A549 (cell line): ENCODE measurements at regions not wholly inside any gene's neighbourhood (a gene's known extent, or its start where the extent isn't known, plus 50 kb on each side); places are given as distances from the start of the nearest gene placed in this dataset.

Experiments
- ATAC-seq, 2 experiments: fragments of 200-7000 bp in 1 of 2; fragments of >200 bp in 1 of 2; cut with Nextera tagmentation in 1 of 2; cut with Tn5 transposase in 1 of 2; 3 replicates each; pipeline versions ENCODE4 v1.8.0 to v1.9.1; 2018 to 2020; ENCODE audit warnings: mild to moderate bottlenecking in 1 of 2, moderate library complexity in 1 of 2
- CTCF ChIA-PET: fragments of 300-600 bp; sonication (Branson Sonifier 250); formaldehyde crosslinking; extraction: SDS; loops from one replicate; lab custom pipeline; 2021; ENCODE audit warnings: antibody characterized with exemption, inconsistent platforms; lab: Yijun Ruan, JAX
- POLR2A ChIA-PET: fragments of 350-600 bp; formaldehyde crosslinking; extraction: SDS; loops from one replicate; lab custom pipeline; 2021; ENCODE audit warnings: antibody characterized with exemption, inconsistent platforms; lab: Yijun Ruan, JAX
- DNase-seq, 2 experiments: peaks; one replicate each; pipeline versions ENCODE4 v3.0.0 to v3.0.0-alpha.2; 2011 to 2016; ENCODE audit warnings: low read depth in 1 of 2, low spot score in 1 of 2
- FAIRE-seq: peaks from 2 replicates; lab custom pipeline; 2011; peaks lifted over from hg19 to GRCh38; lab: Jason Lieb, UNC
- H3K27ac ChIP-seq, 2 experiments: fragments of >200 bp; sonication (Bioruptor Twin); formaldehyde crosslinking; 3 replicates each; pipeline ENCODE4 v1.5.1; 2016 to 2017
- H3K4me1 ChIP-seq: fragments of >200 bp; sonication (Bioruptor Twin); formaldehyde crosslinking; 3 replicates; pipeline ENCODE4 v1.6.1; 2016
- H3K4me2 ChIP-seq: fragments of >200 bp; sonication (Bioruptor Twin); formaldehyde crosslinking; 3 replicates; pipeline ENCODE4 v1.6.1; 2016
- H3K4me3 ChIP-seq: fragments of >200 bp; sonication (Bioruptor Twin); formaldehyde crosslinking; 3 replicates; pipeline ENCODE4 v1.5.1; 2016
- H3K9me3 ChIP-seq: fragments of >200 bp; sonication (Bioruptor Twin); formaldehyde crosslinking; 3 replicates; pipeline ENCODE4 v1.6.1; 2016
- CEBPB ChIP-seq, 2 experiments: fragments of >200 bp in 1 of 2; sonication (Bioruptor Twin) in 1 of 2; formaldehyde crosslinking in 1 of 2; IDR thresholded peaks; 2 replicates each; pipeline ENCODE4 v1.6.1; 2012 to 2016
- EHF ChIP-seq: fragments of 250-450 bp; sonication (Bioruptor Pico); IDR thresholded peaks from 2 replicates; pipeline ENCODE4 v1.5.0; 2020; ENCODE audit warnings: mild to moderate bottlenecking
- FOSB ChIP-seq: fragments of 250-450 bp; sonication (Bioruptor Pico); IDR thresholded peaks from 2 replicates; pipeline ENCODE4 v1.5.0; 2020; ENCODE audit warnings: mild to moderate bottlenecking, moderate library complexity
- FOXS1 ChIP-seq: fragments of 250-450 bp; sonication (Bioruptor Pico); IDR thresholded peaks from 2 replicates; pipeline ENCODE4 v1.5.0; 2020; ENCODE audit warnings: mild to moderate bottlenecking, moderate library complexity
- MYC ChIP-seq: IDR thresholded peaks from 2 replicates; pipeline ENCODE4 v1.6.1; 2012; ENCODE audit warnings: mild to moderate bottlenecking, inconsistent platforms, low read length, improper control_type of control experiment, borderline replicate concordance
- NPAS2 ChIP-seq: fragments of 250-450 bp; sonication (Bioruptor Pico); IDR thresholded peaks from 2 replicates; pipeline ENCODE4 v1.8.0; 2022; ENCODE audit warnings: mild to moderate bottlenecking, moderate library complexity, borderline replicate concordance
- NR3C1 ChIP-seq: fragments of >200 bp; sonication (Bioruptor Twin); formaldehyde crosslinking; IDR thresholded peaks from 3 replicates; pipeline ENCODE4 v1.6.1; 2017
- POLR2A ChIP-seq: IDR thresholded peaks from 2 replicates; pipeline ENCODE4 v1.6.1; 2012; ENCODE audit warnings: mild to moderate bottlenecking, low read length
- POLR2AphosphoS2 ChIP-seq: conservative IDR thresholded peaks from 2 replicates; pipeline ENCODE4 v1.6.1; 2012; ENCODE audit warnings: low read length, improper control_type of control experiment, inconsistent platforms
- RAD21 ChIP-seq, 2 experiments: fragments of >200 bp in 1 of 2; sonication (Bioruptor Twin) in 1 of 2; formaldehyde crosslinking in 1 of 2; IDR thresholded peaks in 1 of 2; conservative IDR thresholded peaks in 1 of 2; 2 replicates in 1 of 2; 3 replicates in 1 of 2; pipeline ENCODE4 v1.6.1; 2012 to 2018; ENCODE audit warnings: inconsistent platforms in 1 of 2
- RARB ChIP-seq: fragments of 250-450 bp; sonication (Bioruptor Pico); IDR thresholded peaks from 2 replicates; pipeline ENCODE4 v1.8.0; 2021; ENCODE audit warnings: mild to moderate bottlenecking, moderate library complexity
- RCOR1 ChIP-seq: fragments of 150-350 bp; IDR thresholded peaks from 2 replicates; pipeline ENCODE4 v1.6.1; 2014; ENCODE audit warnings: antibody characterized with exemption, low read length, low read depth
- RNF2 ChIP-seq: fragments of 200-600 bp; sonication (generic); IDR thresholded peaks from 2 replicates; pipeline ENCODE4 v1.6.1; 2016; ENCODE audit warnings: low read depth, mild to moderate bottlenecking, antibody characterized with exemption, moderate library complexity, borderline replicate concordance
- TFCP2L1 ChIP-seq: fragments of 250-450 bp; sonication (Bioruptor Pico); IDR thresholded peaks from 2 replicates; pipeline ENCODE4 v1.5.0; 2021; ENCODE audit warnings: mild to moderate bottlenecking
- ZC3H11A ChIP-seq: fragments of 450-650 bp; IDR thresholded peaks from 2 replicates; pipeline ENCODE4 v1.6.1; 2014; ENCODE audit warnings: antibody characterized with exemption, mild to moderate bottlenecking
- ZSCAN20 ChIP-seq: fragments of 250-450 bp; sonication (Bioruptor Pico); IDR thresholded peaks from 2 replicates; pipeline ENCODE4 v1.8.0; 2022; ENCODE audit warnings: mild to moderate bottlenecking, moderate library complexity
- WGBS: methylation state at CpG from one replicate; pipeline ENCODE4 v1.1.6; 2017; ENCODE audit errors: missing lambda C conversion rate; 5-methylcytosine and 5-hydroxymethylcytosine counted together
- TF ChIP-seq, protein P1 (sequence below): fragments of >200 bp; sonication (Bioruptor Twin); formaldehyde crosslinking; IDR thresholded peaks from 2 replicates; pipeline ENCODE4 v1.6.1; 2016
- TF ChIP-seq, protein P2 (sequence below): fragments of 450-650 bp; IDR thresholded peaks from 2 replicates; pipeline ENCODE4 v1.6.1; 2014; ENCODE audit warnings: antibody characterized with exemption
- TF ChIP-seq, protein P3 (sequence below): fragments of >200 bp; sonication (Bioruptor Twin); formaldehyde crosslinking; IDR thresholded peaks from 3 replicates; pipeline ENCODE4 v1.5.1; 2016
- TF ChIP-seq, protein P4 (sequence below): IDR thresholded peaks from 2 replicates; pipeline ENCODE4 v1.6.1; 2012; ENCODE audit warnings: low read depth, borderline replicate concordance

DNA sequence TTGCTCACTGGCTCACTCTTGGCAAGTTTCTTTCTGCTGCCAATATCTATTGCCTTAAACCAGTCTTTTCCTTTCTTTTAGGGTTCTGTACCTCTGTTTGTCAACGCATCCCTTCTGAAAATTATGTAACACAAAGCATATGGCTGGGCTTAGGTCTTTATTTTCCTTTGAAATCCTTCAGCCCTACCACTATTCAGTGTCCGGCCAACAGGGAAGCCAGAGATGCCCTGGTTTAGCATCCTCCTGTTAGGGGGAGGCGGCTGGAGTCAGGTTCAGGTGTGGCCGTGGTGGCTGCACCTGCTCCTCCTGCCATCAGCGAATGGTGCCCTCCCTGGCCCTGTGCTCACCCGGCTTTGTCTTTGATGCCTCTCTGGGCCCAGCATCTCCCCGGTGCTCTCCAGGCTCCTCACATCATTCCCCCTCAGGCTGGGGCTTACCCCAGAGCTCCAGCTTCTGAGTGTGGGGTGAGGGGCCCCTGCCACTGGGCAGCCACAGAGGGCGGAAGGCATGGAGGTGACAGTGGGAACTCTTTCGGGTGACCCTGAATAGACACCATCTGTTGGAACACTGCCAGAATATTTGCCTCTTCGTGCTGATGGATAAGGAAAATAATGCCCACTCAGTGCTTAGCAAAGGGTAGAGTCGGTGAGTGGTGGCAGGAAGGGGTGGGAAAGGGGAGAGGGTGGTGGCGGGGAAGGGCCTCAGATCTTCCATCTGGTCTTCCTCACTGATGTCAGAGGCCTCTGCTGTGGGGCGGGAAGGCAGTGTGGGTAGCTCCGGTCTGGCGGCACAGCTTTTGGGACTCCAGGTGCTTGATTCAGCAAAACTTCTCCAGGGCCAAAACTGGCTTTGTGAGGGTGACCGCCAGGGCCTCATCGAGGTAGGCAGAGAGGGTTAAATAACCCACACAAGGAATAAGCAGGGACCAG is 97.2 kb downstream of the DACT2 start:
- WGBS, result 85% methylated on average over 15 of the region's 17 CpGs
- no peaks in the 10 kb centered on the region for H3K4me1 ChIP-seq
- no peak overlapping the region for H3K4me3 ChIP-seq
- H3K9me3 ChIP-seq, result no peaks in the 10 kb centered on the region
- no peak for FAIRE-seq
- no peak overlapping the region for H3K4me2 ChIP-seq
- no peak overlapping the region for H3K27ac ChIP-seq
- DNase-seq, result no peak
- ATAC-seq, result no peak
- TF ChIP-seq RNF2 (no peak), MYC (no peak), CEBPB (IDR thresholded peaks at IDR 0.05) (no peak), POLR2A (no peak), RARB (CRISPR knock-in tag) (no peak), POLR2AphosphoS2 (no peak), TFCP2L1 (CRISPR knock-in tag) (no peak), FOSB (CRISPR knock-in tag) (no peak), EHF (no peak), FOXS1 (CRISPR knock-in tag) (no peak), ZC3H11A (no peak), NPAS2 (CRISPR knock-in tag) (no peak), NR3C1 (no peak)
- TF ChIP-seq, protein P1, sequence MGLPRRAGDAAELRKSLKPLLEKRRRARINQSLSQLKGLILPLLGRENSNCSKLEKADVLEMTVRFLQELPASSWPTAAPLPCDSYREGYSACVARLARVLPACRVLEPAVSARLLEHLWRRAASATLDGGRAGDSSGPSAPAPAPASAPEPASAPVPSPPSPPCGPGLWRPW, result no peak
- TF ChIP-seq, protein P2, sequence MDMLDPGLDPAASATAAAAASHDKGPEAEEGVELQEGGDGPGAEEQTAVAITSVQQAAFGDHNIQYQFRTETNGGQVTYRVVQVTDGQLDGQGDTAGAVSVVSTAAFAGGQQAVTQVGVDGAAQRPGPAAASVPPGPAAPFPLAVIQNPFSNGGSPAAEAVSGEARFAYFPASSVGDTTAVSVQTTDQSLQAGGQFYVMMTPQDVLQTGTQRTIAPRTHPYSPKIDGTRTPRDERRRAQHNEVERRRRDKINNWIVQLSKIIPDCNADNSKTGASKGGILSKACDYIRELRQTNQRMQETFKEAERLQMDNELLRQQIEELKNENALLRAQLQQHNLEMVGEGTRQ, result no peak
- ChIA-PET POLR2A (no interaction called here), CTCF (interaction anchor here (0.9 kb wide), 1 partner anchor 9 kb away, joined by 3 read pairs; no protein-coding TSS in a partner anchor)

DNA sequence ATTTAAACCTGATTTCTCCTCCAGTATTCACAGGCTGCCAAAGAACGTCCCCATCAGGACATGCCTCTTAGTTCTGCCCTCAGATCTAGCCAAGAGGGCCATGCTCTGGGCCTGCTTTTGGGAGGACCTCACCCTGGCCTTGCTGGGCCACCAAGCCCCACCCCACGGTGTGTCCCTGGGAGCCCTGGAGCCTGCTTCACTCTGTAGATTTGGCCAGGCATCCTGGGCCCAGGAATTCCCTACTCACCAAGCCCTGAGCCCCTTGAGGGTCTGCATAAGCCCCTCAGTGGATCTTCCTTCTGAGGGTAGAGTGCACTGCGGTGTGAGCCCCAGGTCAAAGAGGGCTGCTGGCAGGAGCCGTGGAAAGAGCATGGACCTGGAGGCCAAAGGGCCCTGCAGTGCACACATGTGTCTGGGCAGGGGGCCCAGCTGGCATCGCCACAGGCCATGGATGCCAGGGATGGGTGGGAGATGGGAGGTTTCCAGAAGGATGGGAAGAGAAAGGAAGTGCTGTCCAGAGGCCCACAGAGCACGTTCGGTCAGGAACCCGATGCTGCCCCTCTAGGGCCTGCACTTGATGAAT is 98.0 kb downstream of the DACT2 start:
- Histone ChIP-seq H3K4me1 (no peaks in the 10 kb centered on the region), H3K4me2 (no peak overlapping the region), H3K4me3 (no peak overlapping the region), H3K9me3 (no peaks in the 10 kb centered on the region), H3K27ac (no peak overlapping the region)
- POLR2A ChIA-PET, result no interaction called here
- TF ChIP-seq, protein P3, sequence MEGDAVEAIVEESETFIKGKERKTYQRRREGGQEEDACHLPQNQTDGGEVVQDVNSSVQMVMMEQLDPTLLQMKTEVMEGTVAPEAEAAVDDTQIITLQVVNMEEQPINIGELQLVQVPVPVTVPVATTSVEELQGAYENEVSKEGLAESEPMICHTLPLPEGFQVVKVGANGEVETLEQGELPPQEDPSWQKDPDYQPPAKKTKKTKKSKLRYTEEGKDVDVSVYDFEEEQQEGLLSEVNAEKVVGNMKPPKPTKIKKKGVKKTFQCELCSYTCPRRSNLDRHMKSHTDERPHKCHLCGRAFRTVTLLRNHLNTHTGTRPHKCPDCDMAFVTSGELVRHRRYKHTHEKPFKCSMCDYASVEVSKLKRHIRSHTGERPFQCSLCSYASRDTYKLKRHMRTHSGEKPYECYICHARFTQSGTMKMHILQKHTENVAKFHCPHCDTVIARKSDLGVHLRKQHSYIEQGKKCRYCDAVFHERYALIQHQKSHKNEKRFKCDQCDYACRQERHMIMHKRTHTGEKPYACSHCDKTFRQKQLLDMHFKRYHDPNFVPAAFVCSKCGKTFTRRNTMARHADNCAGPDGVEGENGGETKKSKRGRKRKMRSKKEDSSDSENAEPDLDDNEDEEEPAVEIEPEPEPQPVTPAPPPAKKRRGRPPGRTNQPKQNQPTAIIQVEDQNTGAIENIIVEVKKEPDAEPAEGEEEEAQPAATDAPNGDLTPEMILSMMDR, result no peak
- no peak for TF ChIP-seq NPAS2 (CRISPR knock-in tag)
- no peak for TF ChIP-seq RNF2
- no peak for TF ChIP-seq RAD21 (conservative IDR thresholded peaks at IDR 0.05 in 1 of 2, IDR thresholded peaks at IDR 0.05 in 1 of 2)
- no peak for TF ChIP-seq ZSCAN20 (CRISPR knock-in tag)
- TF ChIP-seq, protein P4, sequence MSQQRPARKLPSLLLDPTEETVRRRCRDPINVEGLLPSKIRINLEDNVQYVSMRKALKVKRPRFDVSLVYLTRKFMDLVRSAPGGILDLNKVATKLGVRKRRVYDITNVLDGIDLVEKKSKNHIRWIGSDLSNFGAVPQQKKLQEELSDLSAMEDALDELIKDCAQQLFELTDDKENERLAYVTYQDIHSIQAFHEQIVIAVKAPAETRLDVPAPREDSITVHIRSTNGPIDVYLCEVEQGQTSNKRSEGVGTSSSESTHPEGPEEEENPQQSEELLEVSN, result no peak
- TF ChIP-seq, all 56 proteins: peak for 0
- no peak for FAIRE-seq
- DNase-seq, result no peak
- no peak for ATAC-seq
- CTCF ChIA-PET, result no interaction called here
- 76% methylated on average over 5 of the region's 8 CpGs for WGBS

DNA sequence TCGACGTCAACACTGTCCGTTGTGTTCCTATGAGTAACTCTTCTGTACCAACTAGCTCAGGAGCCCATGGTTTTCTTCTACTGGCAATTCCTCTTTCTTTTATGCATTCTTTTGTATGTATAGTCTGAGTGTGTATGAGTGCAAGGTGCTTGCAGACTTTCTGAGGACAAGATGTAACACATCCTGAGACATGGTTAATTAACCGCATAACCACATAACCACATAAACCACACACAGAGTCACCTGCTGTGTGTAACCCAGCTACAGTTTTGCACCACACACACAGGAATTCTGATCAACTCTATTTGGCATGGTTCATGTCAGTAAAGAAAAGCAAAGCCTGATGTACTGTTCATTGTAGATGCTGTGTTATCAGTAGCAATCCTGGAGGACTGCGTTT is 98.6 kb downstream of the DACT2 start:
- FAIRE-seq, result no peak
- TF ChIP-seq POLR2A, result no peak
- TF ChIP-seq RCOR1, result no peak
- TF ChIP-seq, all 56 proteins: peak for 0
- H3K4me3 ChIP-seq, result no peak overlapping the region
- CTCF ChIA-PET, result no interaction called here
- DNase-seq, result no peak
- WGBS, result 79% methylated on average over 5 of the region's 5 CpGs
- no peak for ATAC-seq
- POLR2A ChIA-PET, result no interaction called here
- no peak overlapping the region for H3K4me2 ChIP-seq
- H3K9me3 ChIP-seq, result no peaks in the 10 kb centered on the region
- H3K4me1 ChIP-seq, result no peaks in the 10 kb centered on the region
- H3K27ac ChIP-seq, result no peak overlapping the region
